Right lobe of liver (tissue), 6 donors: ENCODE measurements at regions not wholly inside any gene's neighbourhood (a gene's known extent, or its start where the extent isn't known, plus 50 kb on each side); places are given as distances from the start of the nearest gene placed in this dataset.
A peak's percentile ranks its signal among the peaks of the same experiment; 100 is the strongest.
"Not testable (repeated sequence)": the region's sequence is repeated elsewhere in the genome, so short reads cannot be mapped to it uniquely, and the experiment has no call there.

Experiments used
- ATAC-seq, 4 donors: fragments of 200-7000 bp; cut with Tn5 transposase; one replicate each; pipeline ENCODE4 v1.9.1; 2020; ENCODE audit warnings: mild to moderate bottlenecking in 4 of 4, moderate library complexity in 4 of 4
- DNase-seq, 3 donors: peaks; one replicate each; pipeline ENCODE4 v3.0.0-alpha.2; 2020
- H3K27ac ChIP-seq, 3 donors: fragments of 200-600 bp; one replicate each; pipeline ENCODE4 v1.8.0; 2022
- H3K27me3 ChIP-seq, 2 donors: fragments of 200-600 bp; one replicate each; pipeline ENCODE4 v1.8.0; 2022
- H3K36me3 ChIP-seq, 4 donors: fragments of 200-600 bp; sonication (generic) in 1 of 4; one replicate each; pipeline versions ENCODE4 v1.5.1 to v1.8.0; 2017 to 2022; ENCODE audit warnings: control low read depth in 1 of 4
- H3K4me1 ChIP-seq, 4 donors: fragments of 200-600 bp; sonication (generic) in 1 of 4; one replicate each; pipeline versions ENCODE4 v1.5.1 to v1.8.0; 2017 to 2022; ENCODE audit warnings: control low read depth in 1 of 4
- H3K4me3 ChIP-seq, 3 donors: fragments of 200-600 bp; one replicate each; pipeline ENCODE4 v1.8.0; 2022
- H3K9me3 ChIP-seq, 4 donors: fragments of 200-600 bp; sonication (generic) in 1 of 4; one replicate each; pipeline versions ENCODE4 v1.5.1 to v1.8.0; 2017 to 2022; ENCODE audit warnings: control low read depth in 1 of 4
- POLR2A ChIP-seq: fragments of 450-650 bp; IDR thresholded peaks from one replicate; pipeline ENCODE4 v1.6.1; 2017; ENCODE audit warnings: antibody characterized with exemption, mild to moderate bottlenecking
- WGBS: methylation state at CpG from one replicate; pipeline ENCODE4 v1.1.6; 2018; ENCODE audit warnings: low coverage, low lambda C conversion rate; ENCODE audit not compliant: insufficient coverage; ENCODE audit errors: missing lambda C conversion rate; 5-methylcytosine and 5-hydroxymethylcytosine counted together
- intact Hi-C, 2 donors: fragments of 100-400 bp; cut with DNase I; formaldehyde crosslinking; loops; one replicate each; pipeline versions ENCODE4 v1.11.2 to v1.14.1; 2022
- TF ChIP-seq, protein P1 (sequence below), 4 donors: fragments of 200-600 bp in 3 of 4; fragments of 450-650 bp in 1 of 4; IDR thresholded peaks; one replicate each; pipeline versions ENCODE4 v1.5.1 to v1.8.0; 2016 to 2022; ENCODE audit warnings: antibody characterized with exemption in 4 of 4, mild to moderate bottlenecking in 2 of 4
- donor health status: DM: no; HTN: yes; CAD: no.
- donor health status: DM: no; HTN: no; CAD: no.
- donor health status: DM: no; HTN: no; CAD: no.
- donor health status: DM: no; HTN: yes; CAD: no.
- donor health status: DM: no; HTN: yes; CAD: no.

DNA sequence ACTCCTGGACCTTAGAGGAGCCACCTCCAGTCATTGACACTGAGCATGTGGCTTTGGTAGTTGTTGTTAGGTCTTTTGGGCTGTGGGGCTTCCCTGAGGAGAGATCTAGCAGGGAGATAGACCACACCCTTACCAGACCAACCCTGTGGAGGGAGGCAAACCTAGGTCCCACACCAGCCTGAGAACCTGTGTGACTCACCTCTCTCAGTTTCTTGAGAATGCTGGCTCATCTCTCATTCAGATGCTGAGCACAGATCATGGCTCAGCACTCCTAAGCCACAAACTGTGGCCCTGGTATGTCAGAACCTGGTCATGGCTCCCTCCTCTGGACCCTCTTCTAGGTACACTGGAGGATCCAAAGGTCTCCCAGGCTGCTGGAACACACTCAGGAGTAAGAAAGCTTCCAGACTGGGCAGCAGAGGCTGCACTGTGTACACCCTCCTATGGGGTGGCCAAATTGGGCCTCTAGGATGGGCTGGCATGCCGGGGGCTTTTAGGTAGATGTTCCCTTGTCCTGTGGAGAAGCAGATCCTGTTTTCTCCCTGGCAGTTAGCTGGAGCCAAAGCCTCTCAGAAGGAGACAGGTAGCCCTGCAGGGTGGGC, 1294.5 kb downstream of the KHDRBS2 start:
- intact Hi-C loops, result no loop called here
- WGBS, result no CpG with 5 or more reads among the region's 1 CpG
- Histone ChIP-seq H3K36me3 (no peaks in the 10 kb centered on the region), H3K27me3 (no peaks in the 10 kb centered on the region), H3K4me1 (no peaks in the 10 kb centered on the region), H3K4me3 (no peak overlapping the region), H3K27ac (no peak overlapping the region), H3K9me3 (no peaks in the 10 kb centered on the region)
- peak in 1 of 4 donors; percentile 22 for ATAC-seq
- no peak for TF ChIP-seq POLR2A
- TF ChIP-seq, protein P1, sequence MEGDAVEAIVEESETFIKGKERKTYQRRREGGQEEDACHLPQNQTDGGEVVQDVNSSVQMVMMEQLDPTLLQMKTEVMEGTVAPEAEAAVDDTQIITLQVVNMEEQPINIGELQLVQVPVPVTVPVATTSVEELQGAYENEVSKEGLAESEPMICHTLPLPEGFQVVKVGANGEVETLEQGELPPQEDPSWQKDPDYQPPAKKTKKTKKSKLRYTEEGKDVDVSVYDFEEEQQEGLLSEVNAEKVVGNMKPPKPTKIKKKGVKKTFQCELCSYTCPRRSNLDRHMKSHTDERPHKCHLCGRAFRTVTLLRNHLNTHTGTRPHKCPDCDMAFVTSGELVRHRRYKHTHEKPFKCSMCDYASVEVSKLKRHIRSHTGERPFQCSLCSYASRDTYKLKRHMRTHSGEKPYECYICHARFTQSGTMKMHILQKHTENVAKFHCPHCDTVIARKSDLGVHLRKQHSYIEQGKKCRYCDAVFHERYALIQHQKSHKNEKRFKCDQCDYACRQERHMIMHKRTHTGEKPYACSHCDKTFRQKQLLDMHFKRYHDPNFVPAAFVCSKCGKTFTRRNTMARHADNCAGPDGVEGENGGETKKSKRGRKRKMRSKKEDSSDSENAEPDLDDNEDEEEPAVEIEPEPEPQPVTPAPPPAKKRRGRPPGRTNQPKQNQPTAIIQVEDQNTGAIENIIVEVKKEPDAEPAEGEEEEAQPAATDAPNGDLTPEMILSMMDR (IDR thresholded peaks at IDR 0.05), result no peak
- no peak for DNase-seq

DNA sequence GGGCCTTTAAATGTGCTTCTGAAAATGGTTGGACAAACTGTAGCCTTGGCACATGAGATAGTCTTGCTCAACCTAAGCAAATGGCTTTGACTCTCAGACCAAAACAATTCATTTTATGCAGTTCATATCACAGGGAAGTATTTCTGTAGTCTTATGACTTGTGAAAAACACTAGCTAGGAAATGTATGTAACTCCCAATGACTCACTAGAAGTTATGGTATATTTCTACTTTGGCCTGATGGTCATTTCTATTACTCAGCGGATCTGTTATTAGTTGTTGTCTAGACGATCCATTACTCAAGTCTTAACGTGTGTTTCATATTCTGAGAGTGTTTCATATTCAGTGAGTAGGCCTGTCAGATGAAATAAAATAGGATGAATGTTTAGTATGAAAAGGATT, 1333.5 kb downstream of the KHDRBS2 start:
- no peaks in the 10 kb centered on the region for H3K4me1 ChIP-seq
- no peaks in the 10 kb centered on the region for H3K9me3 ChIP-seq
- H3K4me3 ChIP-seq, result no peak overlapping the region
- no peak for DNase-seq
- WGBS, result 69% methylated on average over 3 of the region's 3 CpGs
- no peak for TF ChIP-seq POLR2A
- TF ChIP-seq, protein P1 (IDR thresholded peaks at IDR 0.05), result no peak
- H3K36me3 ChIP-seq, result no peaks in the 10 kb centered on the region
- intact Hi-C loops, result no loop called here
- no peak overlapping the region for H3K27ac ChIP-seq
- no peak for ATAC-seq
- H3K27me3 ChIP-seq, result no peaks in the 10 kb centered on the region

DNA sequence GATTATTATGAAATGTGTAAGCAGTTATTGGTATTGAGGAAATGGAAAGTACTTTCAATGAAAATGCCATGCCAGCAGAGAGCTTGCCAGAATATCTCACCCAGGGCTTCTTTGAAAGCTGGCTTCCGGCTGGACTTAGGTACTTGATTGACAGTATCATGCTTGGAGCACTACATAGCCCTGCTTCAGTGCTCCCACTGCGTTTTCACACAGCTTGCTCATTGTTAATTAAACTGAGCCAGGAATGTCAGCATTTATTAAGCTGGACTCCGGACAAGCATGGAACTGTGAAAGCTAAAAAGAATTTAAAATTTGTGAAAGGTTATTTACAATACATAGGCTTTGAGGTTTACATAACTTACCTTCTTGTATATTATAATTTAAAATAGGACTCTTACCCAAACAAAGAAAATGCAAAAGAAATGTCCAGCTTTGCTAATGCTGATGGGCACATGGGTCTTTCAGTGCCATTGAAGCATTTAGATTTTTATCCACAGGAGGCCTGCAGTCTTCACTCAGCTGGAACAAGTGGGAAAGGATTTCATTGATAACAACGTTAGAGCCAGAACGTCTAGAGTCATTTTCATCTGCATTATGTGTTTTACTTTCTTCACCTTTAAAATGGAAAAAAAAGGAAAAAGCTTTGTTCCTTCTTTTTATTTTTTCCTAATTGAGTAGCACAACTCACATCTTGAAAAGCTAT, 1335.7 kb downstream of the KHDRBS2 start:
- ATAC-seq, intact Hi-C loops: not testable (repeated sequence)

DNA sequence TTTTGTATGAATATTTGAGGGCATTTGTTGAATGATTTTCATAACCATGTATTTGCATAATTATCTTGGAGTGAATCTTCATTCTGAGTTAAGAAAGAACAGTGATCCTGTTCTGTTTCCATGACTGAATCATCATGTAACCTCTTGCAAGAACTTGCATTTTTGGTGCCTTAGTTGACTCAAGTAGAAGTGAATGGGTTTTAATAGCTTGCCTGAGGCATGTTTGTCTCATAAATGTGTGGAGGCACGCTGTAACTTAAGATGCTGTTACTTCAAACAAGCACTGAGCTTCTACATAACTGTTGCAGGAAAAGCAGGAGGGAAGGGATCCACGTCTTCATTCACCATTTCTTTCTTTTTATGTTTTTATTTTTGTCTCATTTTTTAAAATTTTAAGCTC, 1338.6 kb downstream of the KHDRBS2 start:
- H3K27me3 ChIP-seq, H3K4me3 ChIP-seq, intact Hi-C loops, H3K9me3 ChIP-seq, H3K4me1 ChIP-seq, H3K36me3 ChIP-seq, H3K27ac ChIP-seq, DNase-seq, ATAC-seq: not testable (repeated sequence)
- WGBS, result 51% methylated on average over 2 of the region's 2 CpGs

More for the DNA sequence above, 1335.7 kb downstream of the KHDRBS2 start:
- not testable (repeated sequence) for DNase-seq, H3K27me3 ChIP-seq, H3K27ac ChIP-seq, H3K4me1 ChIP-seq, H3K36me3 ChIP-seq, H3K9me3 ChIP-seq, H3K4me3 ChIP-seq
- 40% methylated on average over 5 of the region's 5 CpGs for WGBS

DNA sequence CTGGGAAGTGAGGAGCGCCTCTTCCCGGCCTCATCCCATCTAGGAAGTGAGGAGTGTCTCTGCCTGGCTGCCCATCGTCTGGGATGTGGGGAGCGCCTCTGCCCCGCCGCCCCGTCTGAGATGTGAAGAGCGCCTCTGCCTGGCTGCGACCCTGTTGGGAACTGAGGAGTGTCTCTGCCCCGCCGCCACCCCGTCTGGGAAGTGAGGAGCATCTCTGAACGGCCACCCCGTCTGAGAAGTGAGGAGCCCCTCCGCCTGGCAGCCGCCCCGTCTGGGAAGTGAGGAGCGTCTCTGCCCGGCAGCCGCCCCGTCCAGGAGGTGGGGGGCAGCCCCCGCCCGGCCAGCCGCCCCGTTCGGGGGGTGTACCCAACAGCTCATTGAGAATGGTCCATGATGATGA, 1341.2 kb downstream of the KHDRBS2 start:
- H3K4me1 ChIP-seq, H3K27me3 ChIP-seq, intact Hi-C loops, H3K27ac ChIP-seq, H3K9me3 ChIP-seq, H3K4me3 ChIP-seq, H3K36me3 ChIP-seq, ATAC-seq: not testable (repeated sequence)
- DNase-seq, result peak in 1 of 3 donors; percentile 43
- no CpG with 5 or more reads among the region's 26 CpGs for WGBS

DNA sequence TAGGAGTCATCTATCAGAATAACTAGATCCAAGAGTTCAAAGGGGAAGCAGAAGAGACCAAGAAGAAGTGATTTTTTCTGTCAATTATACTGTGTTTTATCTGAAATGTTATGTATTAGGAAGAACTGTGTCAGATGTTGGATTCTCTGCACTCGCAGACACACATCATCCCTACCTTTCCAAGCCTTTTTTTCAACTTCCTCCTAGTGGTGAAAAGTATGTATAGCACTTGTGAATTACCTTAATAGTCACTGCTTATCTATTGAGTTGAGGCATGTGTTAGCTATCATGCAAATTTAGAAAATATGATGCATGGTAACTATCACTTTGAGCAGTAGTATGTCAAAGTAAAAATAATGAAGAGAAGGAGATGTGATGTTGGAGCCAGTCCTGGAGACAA, 1350.1 kb downstream of the KHDRBS2 start:
- H3K9me3 ChIP-seq, H3K36me3 ChIP-seq, intact Hi-C loops, H3K27me3 ChIP-seq, H3K4me3 ChIP-seq, H3K4me1 ChIP-seq, H3K27ac ChIP-seq, DNase-seq: not testable (repeated sequence)
- peak; percentile 31 to 53 (median 46) for ATAC-seq
- WGBS, result 48% methylated on average over 1 of the region's 1 CpG
- TF ChIP-seq, protein P1 (IDR thresholded peaks at IDR 0.05), result peak in 2 of 4 donors; percentile 8 to 11

DNA sequence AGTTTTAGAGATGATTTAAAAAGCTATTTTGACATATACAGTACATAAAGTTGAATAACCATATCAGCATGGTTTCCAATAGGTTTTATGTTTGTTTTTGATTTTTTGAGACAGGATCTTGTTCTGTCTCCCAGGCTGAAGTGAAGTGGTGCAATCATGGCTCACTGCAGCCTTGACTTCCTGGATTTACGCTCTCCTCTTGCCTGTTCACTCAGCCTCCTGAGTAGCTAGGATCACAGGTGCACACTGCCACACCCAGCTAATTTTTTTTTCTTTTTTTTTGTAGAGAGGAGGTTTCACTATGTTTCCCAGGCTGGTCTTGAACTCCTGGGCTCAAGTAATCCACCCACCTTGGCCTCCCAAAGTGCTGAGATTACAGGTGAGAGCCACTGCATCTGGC, 1366.4 kb downstream of the KHDRBS2 start:
- intact Hi-C loops, H3K27ac ChIP-seq, H3K36me3 ChIP-seq, H3K4me3 ChIP-seq, DNase-seq, H3K27me3 ChIP-seq, ATAC-seq, H3K9me3 ChIP-seq, H3K4me1 ChIP-seq: not testable (repeated sequence)
- WGBS, result 60% methylated on average over 1 of the region's 1 CpG

DNA sequence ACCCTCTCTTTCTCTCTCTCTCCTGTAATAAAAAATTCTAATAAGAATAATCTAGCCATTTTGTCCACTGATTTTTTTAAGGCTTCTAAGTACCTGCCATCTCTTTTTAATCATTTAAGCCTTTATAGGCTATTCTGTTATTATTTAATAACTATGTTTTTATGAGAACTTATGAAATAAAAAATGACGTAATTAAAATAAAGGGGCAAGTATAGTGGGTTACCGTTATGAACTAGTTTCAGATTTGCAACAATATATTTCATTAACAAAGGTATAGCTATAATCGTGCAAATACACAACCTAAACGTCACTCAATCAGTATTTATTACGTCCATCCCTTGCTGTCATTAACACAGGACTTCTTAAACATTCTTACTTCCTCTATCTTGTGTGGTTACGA, 1382.2 kb downstream of the KHDRBS2 start:
- intact Hi-C loops, H3K36me3 ChIP-seq, H3K4me1 ChIP-seq, H3K4me3 ChIP-seq, ATAC-seq, DNase-seq, H3K27ac ChIP-seq, H3K27me3 ChIP-seq, H3K9me3 ChIP-seq: not testable (repeated sequence)
- WGBS, result 60% methylated on average over 6 of the region's 6 CpGs

DNA sequence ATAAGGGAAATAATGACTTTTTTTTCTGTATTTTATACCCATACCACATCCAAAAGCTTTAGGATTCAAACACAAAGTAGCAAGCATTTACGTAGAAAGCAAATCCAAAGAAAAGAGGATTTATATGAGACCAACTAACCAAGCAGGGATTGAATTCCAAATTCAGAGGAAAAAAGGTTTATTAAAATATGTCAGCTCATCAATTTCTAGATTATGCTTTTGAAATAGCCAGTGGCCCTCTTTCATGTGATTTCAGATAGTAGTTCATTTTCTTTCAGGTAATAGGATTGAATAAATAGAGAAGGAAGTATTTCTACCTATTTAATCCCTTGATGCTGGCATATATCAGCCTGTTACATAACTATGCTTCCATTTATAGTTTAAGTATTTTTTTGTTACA, 1392.7 kb downstream of the KHDRBS2 start:
- not testable (repeated sequence) for H3K4me3 ChIP-seq, H3K4me1 ChIP-seq

More for the DNA sequence above, 1392.7 kb downstream of the KHDRBS2 start:
- H3K27ac ChIP-seq, intact Hi-C loops, H3K36me3 ChIP-seq, H3K9me3 ChIP-seq, H3K27me3 ChIP-seq, ATAC-seq, DNase-seq: not testable (repeated sequence)
- WGBS, result 75% methylated on average over 1 of the region's 1 CpG
